Trophoblast cell (in vitro differentiated cells and primary cell): ENCODE measurements at regions not wholly inside any gene's neighbourhood (a gene's known extent, or its start where the extent isn't known, plus 50 kb on each side); places are given as distances from the start of the nearest gene placed in this dataset.

Experiments
- DNase-seq, 2 donors: peaks; one replicate each; pipeline ENCODE4 v3.0.0-alpha.2; 2016
- H2AFZ ChIP-seq: 2 replicates; pipeline ENCODE4 v1.6.1; 2013; ENCODE audit warnings: low read length, moderate library complexity, mild to moderate bottlenecking; ENCODE audit not compliant: insufficient read depth, poor library complexity
- H2AK5ac ChIP-seq: 2 replicates; pipeline ENCODE4 v1.6.1; 2013; ENCODE audit warnings: mild to moderate bottlenecking, low read length
- H2BK120ac ChIP-seq: 2 replicates; pipeline ENCODE4 v1.6.1; 2013; ENCODE audit warnings: low read length, mild to moderate bottlenecking, moderate library complexity; ENCODE audit not compliant: insufficient read depth, poor library complexity
- H2BK12ac ChIP-seq: 2 replicates; pipeline ENCODE4 v1.6.1; 2013; ENCODE audit warnings: mild to moderate bottlenecking, low read length, moderate library complexity
- H2BK5ac ChIP-seq: 2 replicates; pipeline ENCODE4 v1.6.1; 2013; ENCODE audit warnings: low read length, low read depth, moderate library complexity, mild to moderate bottlenecking; ENCODE audit not compliant: poor library complexity
- H3K14ac ChIP-seq: 2 replicates; pipeline ENCODE4 v1.6.1; 2013; ENCODE audit warnings: mild to moderate bottlenecking, low read length
- H3K18ac ChIP-seq: 2 replicates; pipeline ENCODE4 v1.6.1; 2013; ENCODE audit warnings: mild to moderate bottlenecking, low read length
- H3K23ac ChIP-seq: 2 replicates; pipeline ENCODE4 v1.6.1; 2013; ENCODE audit warnings: low read length
- H3K27ac ChIP-seq: 2 replicates; pipeline ENCODE4 v1.5.1; 2013; ENCODE audit warnings: low read depth, mild to moderate bottlenecking, inconsistent platforms, low read length, moderate library complexity
- H3K27me3 ChIP-seq: 2 replicates; pipeline ENCODE4 v1.6.1; 2013; ENCODE audit warnings: inconsistent platforms, mild to moderate bottlenecking, low read length, moderate library complexity; ENCODE audit not compliant: insufficient read depth
- H3K36me3 ChIP-seq, 2 experiments: 1 replicate in 1 of 2; 2 replicates in 1 of 2; pipeline ENCODE4 v1.6.1; 2013; ENCODE audit warnings: low read length in 2 of 2, mild to moderate bottlenecking in 2 of 2, moderate library complexity in 1 of 2; ENCODE audit not compliant: insufficient read depth in 2 of 2, control insufficient read depth in 1 of 2
- H3K4ac ChIP-seq: 2 replicates; pipeline ENCODE4 v1.6.1; 2013; ENCODE audit warnings: low read depth, mild to moderate bottlenecking, low read length, moderate library complexity
- H3K4me1 ChIP-seq, 2 experiments: 1 replicate in 1 of 2; 2 replicates in 1 of 2; pipeline ENCODE4 v1.6.1; 2013; ENCODE audit warnings: low read length in 2 of 2, mild to moderate bottlenecking in 2 of 2, moderate library complexity in 1 of 2; ENCODE audit not compliant: insufficient read depth in 2 of 2, control insufficient read depth in 1 of 2
- H3K4me2 ChIP-seq: 2 replicates; pipeline ENCODE4 v1.6.1; 2013; ENCODE audit warnings: inconsistent platforms, mild to moderate bottlenecking, low read length, moderate library complexity
- H3K4me3 ChIP-seq: 2 replicates; pipeline ENCODE4 v1.5.1; 2013; ENCODE audit warnings: mild to moderate bottlenecking, low read depth, low read length, inconsistent platforms
- H3K79me1 ChIP-seq: one replicate; pipeline ENCODE4 v1.6.1; 2013; ENCODE audit warnings: low read length
- H3K79me2 ChIP-seq: 2 replicates; pipeline ENCODE4 v1.6.1; 2013; ENCODE audit warnings: low read length, mild to moderate bottlenecking; ENCODE audit not compliant: control insufficient read depth, insufficient read depth, poor library complexity
- H3K9ac ChIP-seq: 2 replicates; pipeline ENCODE4 v1.6.1; 2013; ENCODE audit warnings: mild to moderate bottlenecking, low read length
- H3K9me3 ChIP-seq: 2 replicates; pipeline ENCODE4 v1.6.1; 2013; ENCODE audit warnings: low read depth, mild to moderate bottlenecking, control low read depth, inconsistent platforms, low read length; ENCODE audit not compliant: insufficient read depth
- H4K12ac ChIP-seq: 2 replicates; pipeline ENCODE4 v1.6.1; 2013; ENCODE audit warnings: low read depth, mild to moderate bottlenecking, low read length, moderate library complexity
- H4K8ac ChIP-seq: 2 replicates; pipeline ENCODE4 v1.6.1; 2013; ENCODE audit warnings: low read depth, mild to moderate bottlenecking, low read length, moderate library complexity
- H4K91ac ChIP-seq: one replicate; pipeline ENCODE4 v1.6.1; 2013; ENCODE audit warnings: low read depth, mild to moderate bottlenecking, low read length, moderate library complexity
- WGBS: extraction: QIAGEN DNeasy Blood & Tissue Kit; methylation state at CpG from one replicate; pipeline ENCODE4 v1.1.7; 2013; ENCODE audit warnings: missing lambda C conversion rate; ENCODE audit not compliant: insufficient read length, insufficient coverage; ENCODE audit errors: extremely low coverage; 5-methylcytosine and 5-hydroxymethylcytosine counted together

DNA sequence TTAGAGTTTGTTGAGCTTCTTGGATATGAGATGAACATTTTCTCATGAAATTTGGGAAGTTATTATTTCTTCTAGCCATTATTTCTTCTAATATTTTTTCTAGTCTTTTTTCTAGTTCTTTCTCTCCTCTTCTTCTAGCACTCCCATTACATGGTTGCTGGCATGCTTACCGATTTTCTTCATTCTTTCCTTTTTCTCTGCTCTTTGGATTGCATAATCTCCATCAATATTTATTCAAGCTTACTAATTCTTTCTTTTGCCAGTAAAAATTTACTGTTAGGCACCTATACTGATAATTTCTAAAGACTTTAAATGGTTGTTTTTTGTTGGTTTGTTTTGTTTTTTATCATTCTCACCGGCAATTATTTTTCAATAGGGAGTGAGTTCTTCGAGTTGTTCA is 114.8 kb upstream of the RASEF start:
- H3K27me3 ChIP-seq: no peaks in the 10 kb centered on the region
- H3K4me2 ChIP-seq: no peak overlapping the region
- no peak overlapping the region for H3K14ac ChIP-seq
- H4K91ac ChIP-seq: no peak overlapping the region
- no peak overlapping the region for H3K23ac ChIP-seq
- no peak overlapping the region for H4K8ac ChIP-seq
- H4K12ac ChIP-seq: no peak overlapping the region
- no peak overlapping the region for H3K18ac ChIP-seq
- H3K79me1 ChIP-seq: no peaks in the 10 kb centered on the region
- H3K27ac ChIP-seq: no peak overlapping the region
- no peak overlapping the region for H3K4me3 ChIP-seq
- no CpG with 5 or more reads among the region's 3 CpGs for WGBS
- no peak overlapping the region for H2BK5ac ChIP-seq
- no peak overlapping the region for H2BK120ac ChIP-seq
- H3K4ac ChIP-seq: no peak overlapping the region
- no peak for DNase-seq
- H2BK12ac ChIP-seq: no peak overlapping the region
- no peaks in the 10 kb centered on the region for H3K79me2 ChIP-seq
- no peak overlapping the region for H2AK5ac ChIP-seq
- no peak overlapping the region for H3K9ac ChIP-seq
- no peaks in the 10 kb centered on the region for H3K4me1 ChIP-seq
- no peaks in the 10 kb centered on the region for H3K9me3 ChIP-seq
- no peak overlapping the region for H2AFZ ChIP-seq
- H3K36me3 ChIP-seq: no peaks in the 10 kb centered on the region

DNA sequence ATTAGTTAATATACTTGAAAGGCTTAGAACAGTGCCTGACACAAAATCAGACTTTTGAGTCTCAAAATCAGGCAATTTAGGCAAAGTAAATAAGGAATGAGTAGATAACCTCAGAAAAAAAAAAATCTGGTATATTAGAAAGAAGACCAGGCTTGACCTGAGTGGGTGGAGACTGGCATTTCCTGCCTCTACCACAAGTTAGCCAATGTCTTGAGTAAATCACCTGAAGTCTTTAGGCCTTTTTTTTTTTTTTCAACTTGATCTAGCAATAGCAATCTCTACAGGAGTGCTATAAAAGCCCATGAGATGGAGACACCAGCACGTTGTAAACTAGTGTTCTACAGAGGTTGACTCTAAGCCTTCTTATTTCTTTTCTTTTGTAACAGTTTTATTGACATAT is 104.2 kb upstream of the RASEF start:
- Histone ChIP-seq H3K27ac (no peak overlapping the region), H3K9me3 (no peaks in the 10 kb centered on the region), H2BK120ac (no peak overlapping the region), H3K27me3 (no peaks in the 10 kb centered on the region), H3K4ac (no peak overlapping the region), H3K18ac (no peak overlapping the region), H3K14ac (no peak overlapping the region), H2BK5ac (no peak overlapping the region), H2AK5ac (no peak overlapping the region), H3K4me3 (no peak overlapping the region), H3K4me2 (no peak overlapping the region), H3K79me2 (no peaks in the 10 kb centered on the region), H3K23ac (no peak overlapping the region), H2AFZ (no peak overlapping the region), H3K36me3 (no peaks in the 10 kb centered on the region), H3K9ac (no peak overlapping the region), H4K91ac (no peak overlapping the region), H4K12ac (no peak overlapping the region), H3K4me1 (no peaks in the 10 kb centered on the region), H3K79me1 (no peaks in the 10 kb centered on the region), H2BK12ac (no peak overlapping the region), H4K8ac (no peak overlapping the region)
- WGBS: no CpG with 5 or more reads among the region's 1 CpG
- no peak for DNase-seq

DNA sequence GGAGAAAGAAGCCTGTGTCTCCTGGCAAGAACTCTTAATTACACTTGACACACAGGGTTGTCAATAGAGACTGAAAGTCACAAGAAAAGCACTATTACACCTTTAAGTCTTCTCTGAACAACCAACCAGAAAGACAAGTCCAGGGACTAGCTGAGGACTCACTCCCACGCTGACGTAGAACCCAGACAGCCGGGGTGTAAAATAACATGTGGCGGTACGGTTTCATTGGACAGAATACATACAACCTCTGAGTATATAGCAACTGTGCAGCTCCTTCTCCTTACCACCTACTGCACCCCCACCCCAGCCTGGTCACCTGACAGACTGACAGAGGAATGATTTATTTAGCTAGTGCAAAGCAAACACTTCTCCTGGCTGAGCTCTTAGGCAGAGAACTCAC is 103.4 kb upstream of the RASEF start:
- Histone ChIP-seq H3K14ac (no peak overlapping the region), H4K91ac (no peak overlapping the region), H2AFZ (no peak overlapping the region), H3K4me1 (no peaks in the 10 kb centered on the region), H3K4me2 (no peak overlapping the region), H3K79me2 (no peaks in the 10 kb centered on the region), H3K9me3 (no peaks in the 10 kb centered on the region), H3K27ac (no peak overlapping the region), H2AK5ac (no peak overlapping the region), H4K8ac (no peak overlapping the region), H3K36me3 (no peaks in the 10 kb centered on the region), H3K9ac (no peak overlapping the region), H3K4ac (no peak overlapping the region), H3K23ac (no peak overlapping the region), H2BK5ac (no peak overlapping the region), H3K79me1 (no peaks in the 10 kb centered on the region), H3K27me3 (no peaks in the 10 kb centered on the region), H2BK12ac (no peak overlapping the region), H4K12ac (no peak overlapping the region), H3K18ac (no peak overlapping the region), H3K4me3 (no peak overlapping the region), H2BK120ac (no peak overlapping the region)
- WGBS: no CpG with 5 or more reads among the region's 5 CpGs
- DNase-seq: no peak

DNA sequence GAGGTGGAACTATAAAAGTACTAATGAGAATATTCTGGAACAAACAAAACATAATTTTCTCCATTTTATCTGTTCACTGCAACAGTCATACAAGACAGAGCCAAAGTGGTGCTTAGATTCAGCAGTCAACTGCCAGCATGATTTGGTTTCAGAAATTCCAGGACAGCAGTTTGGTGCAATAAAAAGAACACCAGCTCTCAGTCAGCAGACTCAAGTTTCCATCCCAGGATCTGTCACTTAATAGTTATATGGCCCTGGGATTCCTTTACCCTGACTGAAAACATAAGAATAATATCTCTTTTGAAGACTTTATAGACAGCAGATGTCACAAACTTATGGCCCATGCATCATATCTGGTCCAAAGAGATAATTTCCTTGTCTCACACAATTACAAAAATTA is 92.8 kb upstream of the RASEF start:
- Histone ChIP-seq H2BK12ac (no peak overlapping the region), H3K18ac (no peak overlapping the region), H3K79me1 (no peaks in the 10 kb centered on the region), H3K4me1 (no peaks in the 10 kb centered on the region), H3K14ac (no peak overlapping the region), H3K79me2 (no peaks in the 10 kb centered on the region), H3K36me3 (no peaks in the 10 kb centered on the region), H3K27me3 (no peaks in the 10 kb centered on the region), H2BK5ac (no peak overlapping the region), H3K23ac (no peak overlapping the region), H3K4ac (no peak overlapping the region), H2AFZ (no peak overlapping the region), H3K27ac (no peak overlapping the region), H3K9me3 (peaks cover 2% of the 10 kb centered on the region), H2AK5ac (no peak overlapping the region), H3K9ac (no peak overlapping the region), H4K91ac (no peak overlapping the region), H3K4me3 (no peak overlapping the region), H2BK120ac (no peak overlapping the region), H4K8ac (no peak overlapping the region), H4K12ac (no peak overlapping the region), H3K4me2 (no peak overlapping the region)
- DNase-seq: no peak

DNA sequence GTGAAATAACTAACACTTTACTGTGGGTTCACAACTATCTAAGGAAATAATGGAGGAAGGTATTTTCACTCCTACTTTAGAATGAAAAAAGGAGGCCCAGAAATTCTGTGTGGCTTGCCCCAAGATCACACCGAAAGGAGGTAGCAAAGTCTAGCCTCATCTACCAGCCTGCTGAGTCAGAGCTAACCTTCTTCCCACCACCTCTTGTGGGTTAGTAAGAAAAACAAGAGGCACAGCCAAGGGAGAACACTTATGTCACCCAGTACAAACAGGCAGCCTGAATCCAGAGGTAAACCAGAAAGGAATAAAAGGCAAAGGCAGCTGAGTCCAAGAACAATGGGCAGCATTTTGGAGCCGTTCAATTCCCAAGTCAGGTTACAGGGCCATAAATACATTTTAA is 91.9 kb upstream of the RASEF start:
- no peak overlapping the region for H3K27ac ChIP-seq
- no peaks in the 10 kb centered on the region for H3K79me2 ChIP-seq
- H4K12ac ChIP-seq: no peak overlapping the region
- no peak overlapping the region for H2BK12ac ChIP-seq
- H2AFZ ChIP-seq: no peak overlapping the region
- no peaks in the 10 kb centered on the region for H3K4me1 ChIP-seq
- no peak overlapping the region for H3K23ac ChIP-seq
- no peak for DNase-seq
- H3K9ac ChIP-seq: no peak overlapping the region
- H3K9me3 ChIP-seq: no peaks in the 10 kb centered on the region
- no peak overlapping the region for H3K14ac ChIP-seq
- H4K8ac ChIP-seq: no peak overlapping the region
- H3K4ac ChIP-seq: no peak overlapping the region
- no peak overlapping the region for H3K18ac ChIP-seq
- H3K4me2 ChIP-seq: no peak overlapping the region
- no peak overlapping the region for H2BK5ac ChIP-seq
- H3K27me3 ChIP-seq: no peaks in the 10 kb centered on the region
- H3K79me1 ChIP-seq: no peaks in the 10 kb centered on the region
- WGBS: no CpG with 5 or more reads among the region's 2 CpGs
- no peak overlapping the region for H2BK120ac ChIP-seq
- H2AK5ac ChIP-seq: no peak overlapping the region
- no peaks in the 10 kb centered on the region for H3K36me3 ChIP-seq
- no peak overlapping the region for H4K91ac ChIP-seq
- no peak overlapping the region for H3K4me3 ChIP-seq
